Transverse colon (tissue), 4 donors: ENCODE measurements at regions not wholly inside any gene's neighbourhood (a gene's known extent, or its start where the extent isn't known, plus 50 kb on each side); places are given as distances from the start of the nearest gene placed in this dataset.

Experiments used
- DNase-seq: peaks from one replicate; pipeline ENCODE4 v3.0.0-alpha.2; 2019
- H3K27ac ChIP-seq, 4 donors: fragments of 200-600 bp; sonication (generic); 2 replicates each; pipeline ENCODE4 v1.5.1; 2016 to 2018; ENCODE audit warnings: inconsistent platforms in 4 of 4
- H3K27me3 ChIP-seq: fragments of 200-600 bp; sonication (generic); 2 replicates; pipeline ENCODE4 v1.5.1; 2017; ENCODE audit warnings: inconsistent platforms
- H3K36me3 ChIP-seq, 4 donors: fragments of 200-600 bp; sonication (generic); 2 replicates each; pipeline ENCODE4 v1.5.1; 2017 to 2019; ENCODE audit warnings: inconsistent platforms in 4 of 4
- H3K4me1 ChIP-seq, 4 donors: fragments of 200-600 bp; sonication (generic); 2 replicates each; pipeline ENCODE4 v1.5.1; 2017 to 2020; ENCODE audit warnings: inconsistent platforms in 4 of 4
- H3K4me3 ChIP-seq, 4 donors: fragments of 200-600 bp; sonication (generic); 1 replicate in 1 of 4; 2 replicates in 3 of 4; pipeline versions ENCODE4 v1.5.1 to v1.6.1; 2017 to 2019; ENCODE audit warnings: inconsistent platforms in 4 of 4
- H3K9me3 ChIP-seq, 2 donors: fragments of 200-600 bp; sonication (generic); 2 replicates each; pipeline ENCODE4 v1.5.1; 2017 to 2019; ENCODE audit warnings: inconsistent platforms in 2 of 2
- EP300 ChIP-seq: sonication (generic); formaldehyde crosslinking; IDR thresholded peaks from one replicate; pipeline ENCODE4 v1.6.1; 2017; ENCODE audit warnings: antibody characterized with exemption, low read depth
- POLR2A ChIP-seq: fragments of 450-650 bp; IDR thresholded peaks from one replicate; pipeline ENCODE4 v1.6.1; 2016; ENCODE audit warnings: antibody characterized with exemption, mild to moderate bottlenecking, moderate library complexity
- POLR2AphosphoS5 ChIP-seq, 3 donors: sonication (generic); formaldehyde crosslinking; IDR thresholded peaks; one replicate each; pipeline ENCODE4 v1.6.1; 2016; ENCODE audit warnings: antibody characterized with exemption in 3 of 3
- WGBS, 2 donors: methylation state at CpG; one replicate each; pipeline ENCODE4 v1.1.5; 2018; ENCODE audit warnings: low coverage in 1 of 2; 5-methylcytosine and 5-hydroxymethylcytosine counted together
- in situ Hi-C, 4 donors: fragments of 200-750 bp; cut with MboI; loops; one replicate each; pipeline versions ENCODE4 v1.15.0 to v1.15.1; 2017; ENCODE audit warnings: low sequenced_read_pairs in 3 of 4, low pct_ligation_motif_present in 1 of 4, low pct_unique_long_range_greater_than_20kb in 1 of 4
- intact Hi-C: fragments of 100-400 bp; cut with DNase I; formaldehyde crosslinking; loops from one replicate; pipeline ENCODE4 v1.15.1; 2023; ENCODE audit warnings: low total_unique reads
- TF ChIP-seq, protein P1 (sequence below), 5 experiments: fragments of 200-600 bp in 3 of 5; fragments of 450-650 bp in 2 of 5; sonication (generic) in 3 of 5; IDR thresholded peaks; 1 replicate in 2 of 5; 2 replicates in 3 of 5; pipeline ENCODE4 v1.5.1; 2016 to 2017; ENCODE audit warnings: antibody characterized with exemption in 5 of 5, inconsistent platforms in 3 of 5, mild to moderate bottlenecking in 2 of 5, moderate library complexity in 1 of 5

GRCh38 chr14:40436551-40436950 lies 1004.3 kb upstream of the FBXO33 start:
- H3K36me3 ChIP-seq: no peaks in the 10 kb centered on the region
- no peaks in the 10 kb centered on the region for H3K4me1 ChIP-seq
- TF ChIP-seq, protein P1, sequence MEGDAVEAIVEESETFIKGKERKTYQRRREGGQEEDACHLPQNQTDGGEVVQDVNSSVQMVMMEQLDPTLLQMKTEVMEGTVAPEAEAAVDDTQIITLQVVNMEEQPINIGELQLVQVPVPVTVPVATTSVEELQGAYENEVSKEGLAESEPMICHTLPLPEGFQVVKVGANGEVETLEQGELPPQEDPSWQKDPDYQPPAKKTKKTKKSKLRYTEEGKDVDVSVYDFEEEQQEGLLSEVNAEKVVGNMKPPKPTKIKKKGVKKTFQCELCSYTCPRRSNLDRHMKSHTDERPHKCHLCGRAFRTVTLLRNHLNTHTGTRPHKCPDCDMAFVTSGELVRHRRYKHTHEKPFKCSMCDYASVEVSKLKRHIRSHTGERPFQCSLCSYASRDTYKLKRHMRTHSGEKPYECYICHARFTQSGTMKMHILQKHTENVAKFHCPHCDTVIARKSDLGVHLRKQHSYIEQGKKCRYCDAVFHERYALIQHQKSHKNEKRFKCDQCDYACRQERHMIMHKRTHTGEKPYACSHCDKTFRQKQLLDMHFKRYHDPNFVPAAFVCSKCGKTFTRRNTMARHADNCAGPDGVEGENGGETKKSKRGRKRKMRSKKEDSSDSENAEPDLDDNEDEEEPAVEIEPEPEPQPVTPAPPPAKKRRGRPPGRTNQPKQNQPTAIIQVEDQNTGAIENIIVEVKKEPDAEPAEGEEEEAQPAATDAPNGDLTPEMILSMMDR (IDR thresholded peaks at IDR 0.05): no peak
- TF ChIP-seq POLR2A (no peak), EP300 (no peak), POLR2AphosphoS5 (IDR thresholded peaks at IDR 0.05) (no peak)
- H3K27me3 ChIP-seq: no peaks in the 10 kb centered on the region
- no peak overlapping the region for H3K4me3 ChIP-seq
- in situ Hi-C loops: no loop called here
- 71 to 80% methylated on average over 3 of the region's 3 CpGs for WGBS, 2 donors
- intact Hi-C loops: no loop called here
- no peak overlapping the region for H3K27ac ChIP-seq
- no peak for DNase-seq
- H3K9me3 ChIP-seq: no peaks in the 10 kb centered on the region

DNA sequence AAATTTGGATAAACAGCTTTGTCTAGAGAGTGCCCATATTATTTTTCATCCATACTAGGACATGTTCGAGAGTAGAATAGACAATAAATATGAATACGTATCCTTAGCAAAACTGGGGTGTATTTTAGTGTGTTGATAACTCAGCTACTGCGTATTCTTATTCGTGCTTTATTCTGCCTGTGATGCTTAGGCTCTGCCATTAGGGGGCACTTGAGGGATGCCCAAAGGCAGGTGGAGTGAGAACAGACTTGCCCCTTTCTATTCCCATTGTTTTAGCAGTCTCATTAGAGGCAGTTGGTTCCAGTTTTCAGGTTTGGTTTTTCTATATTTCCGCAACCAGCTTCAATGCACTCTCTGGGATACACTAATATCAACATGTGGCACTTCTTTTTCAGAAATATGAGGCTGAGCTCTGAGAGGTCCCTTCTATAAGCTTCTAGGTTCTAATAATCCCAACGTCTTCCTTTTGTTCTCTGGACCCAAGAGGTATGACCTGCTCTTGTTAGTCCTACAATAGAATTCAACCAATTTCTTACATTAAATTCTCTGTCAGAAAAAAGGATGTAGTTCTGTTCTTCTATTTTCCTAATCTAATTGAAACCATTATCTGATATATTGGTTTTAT lies 985.7 kb upstream of the FBXO33 start:
- Histone ChIP-seq H3K4me3 (no peak overlapping the region), H3K27ac (no peak overlapping the region), H3K27me3 (no peaks in the 10 kb centered on the region), H3K9me3 (peaks cover 0 to 6% of the 10 kb centered on the region in 2 donors), H3K36me3 (no peaks in the 10 kb centered on the region), H3K4me1 (no peaks in the 10 kb centered on the region)
- intact Hi-C loops (no loop called here), in situ Hi-C loops (no loop called here)
- DNase-seq: no peak
- TF ChIP-seq, protein P1 (IDR thresholded peaks at IDR 0.05): peak in 2 of 5 experiments; percentile 14 to 25
- TF ChIP-seq POLR2A (no peak), POLR2AphosphoS5 (IDR thresholded peaks at IDR 0.05) (no peak), EP300 (no peak)
- WGBS, 2 donors: 58 to 67% methylated on average over 6 of the region's 6 CpGs

GRCh38 chr14:40416565-40416964 lies 984.3 kb upstream of the FBXO33 start:
- 47% methylated on average over 2 of the region's 2 CpGs; no CpG with 5 or more reads in 1 of the 2 donors for WGBS, 2 donors
- intact Hi-C loops (no loop called here), in situ Hi-C loops (no loop called here)
- H3K9me3 ChIP-seq: peaks cover 0 to 6% of the 10 kb centered on the region in 2 donors
- no peak overlapping the region for H3K4me3 ChIP-seq
- no peaks in the 10 kb centered on the region for H3K36me3 ChIP-seq
- DNase-seq: no peak
- TF ChIP-seq POLR2AphosphoS5 (IDR thresholded peaks at IDR 0.05): no peak
- no peak for TF ChIP-seq EP300
- TF ChIP-seq, protein P1 (IDR thresholded peaks at IDR 0.05): no peak
- no peak for TF ChIP-seq POLR2A
- H3K27me3 ChIP-seq: no peaks in the 10 kb centered on the region
- no peaks in the 10 kb centered on the region for H3K4me1 ChIP-seq
- H3K27ac ChIP-seq: no peak overlapping the region

GRCh38 chr14:40414386-40414785 lies 982.2 kb upstream of the FBXO33 start:
- Histone ChIP-seq H3K27ac (no peak overlapping the region), H3K36me3 (no peaks in the 10 kb centered on the region), H3K27me3 (no peaks in the 10 kb centered on the region), H3K4me1 (no peaks in the 10 kb centered on the region), H3K9me3 (peaks cover 0 to 6% of the 10 kb centered on the region in 2 donors), H3K4me3 (no peak overlapping the region)
- DNase-seq: no peak
- intact Hi-C loops (no loop called here), in situ Hi-C loops (no loop called here)
- WGBS, 2 donors: 45 to 48% methylated on average over 2 of the region's 2 CpGs
- TF ChIP-seq EP300 (no peak), POLR2AphosphoS5 (IDR thresholded peaks at IDR 0.05) (no peak), POLR2A (no peak)
- TF ChIP-seq, protein P1 (IDR thresholded peaks at IDR 0.05): no peak
